GM18498 (cell line): ENCODE measurements at regions not wholly inside any gene's neighbourhood (a gene's known extent, or its start where the extent isn't known, plus 50 kb on each side); places are given as distances from the start of the nearest gene placed in this dataset.
"Not testable (repeated sequence)": the region's sequence is repeated elsewhere in the genome, so short reads cannot be mapped to it uniquely, and the experiment has no call there.

Experiments
- ATAC-seq: cut with Tn5 transposase; IDR thresholded peaks from one replicate; pipeline ENCODE4 v1.9.1; 2021; ENCODE audit warnings: mild to moderate bottlenecking, moderate library complexity; ENCODE audit not compliant: unreplicated experiment

DNA sequence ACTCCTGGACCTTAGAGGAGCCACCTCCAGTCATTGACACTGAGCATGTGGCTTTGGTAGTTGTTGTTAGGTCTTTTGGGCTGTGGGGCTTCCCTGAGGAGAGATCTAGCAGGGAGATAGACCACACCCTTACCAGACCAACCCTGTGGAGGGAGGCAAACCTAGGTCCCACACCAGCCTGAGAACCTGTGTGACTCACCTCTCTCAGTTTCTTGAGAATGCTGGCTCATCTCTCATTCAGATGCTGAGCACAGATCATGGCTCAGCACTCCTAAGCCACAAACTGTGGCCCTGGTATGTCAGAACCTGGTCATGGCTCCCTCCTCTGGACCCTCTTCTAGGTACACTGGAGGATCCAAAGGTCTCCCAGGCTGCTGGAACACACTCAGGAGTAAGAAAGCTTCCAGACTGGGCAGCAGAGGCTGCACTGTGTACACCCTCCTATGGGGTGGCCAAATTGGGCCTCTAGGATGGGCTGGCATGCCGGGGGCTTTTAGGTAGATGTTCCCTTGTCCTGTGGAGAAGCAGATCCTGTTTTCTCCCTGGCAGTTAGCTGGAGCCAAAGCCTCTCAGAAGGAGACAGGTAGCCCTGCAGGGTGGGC, 1294.5 kb downstream of the KHDRBS2 start:
- no peak for ATAC-seq

GRCh38 chr6:60952500-60952899, 1333.5 kb downstream of the KHDRBS2 start:
- no peak for ATAC-seq

GRCh38 chr6:60950221-60950923, 1335.7 kb downstream of the KHDRBS2 start:
- not testable (repeated sequence) for ATAC-seq

DNA sequence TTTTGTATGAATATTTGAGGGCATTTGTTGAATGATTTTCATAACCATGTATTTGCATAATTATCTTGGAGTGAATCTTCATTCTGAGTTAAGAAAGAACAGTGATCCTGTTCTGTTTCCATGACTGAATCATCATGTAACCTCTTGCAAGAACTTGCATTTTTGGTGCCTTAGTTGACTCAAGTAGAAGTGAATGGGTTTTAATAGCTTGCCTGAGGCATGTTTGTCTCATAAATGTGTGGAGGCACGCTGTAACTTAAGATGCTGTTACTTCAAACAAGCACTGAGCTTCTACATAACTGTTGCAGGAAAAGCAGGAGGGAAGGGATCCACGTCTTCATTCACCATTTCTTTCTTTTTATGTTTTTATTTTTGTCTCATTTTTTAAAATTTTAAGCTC, 1338.6 kb downstream of the KHDRBS2 start:
- not testable (repeated sequence) for ATAC-seq

DNA sequence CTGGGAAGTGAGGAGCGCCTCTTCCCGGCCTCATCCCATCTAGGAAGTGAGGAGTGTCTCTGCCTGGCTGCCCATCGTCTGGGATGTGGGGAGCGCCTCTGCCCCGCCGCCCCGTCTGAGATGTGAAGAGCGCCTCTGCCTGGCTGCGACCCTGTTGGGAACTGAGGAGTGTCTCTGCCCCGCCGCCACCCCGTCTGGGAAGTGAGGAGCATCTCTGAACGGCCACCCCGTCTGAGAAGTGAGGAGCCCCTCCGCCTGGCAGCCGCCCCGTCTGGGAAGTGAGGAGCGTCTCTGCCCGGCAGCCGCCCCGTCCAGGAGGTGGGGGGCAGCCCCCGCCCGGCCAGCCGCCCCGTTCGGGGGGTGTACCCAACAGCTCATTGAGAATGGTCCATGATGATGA, 1341.2 kb downstream of the KHDRBS2 start:
- not testable (repeated sequence) for ATAC-seq

DNA sequence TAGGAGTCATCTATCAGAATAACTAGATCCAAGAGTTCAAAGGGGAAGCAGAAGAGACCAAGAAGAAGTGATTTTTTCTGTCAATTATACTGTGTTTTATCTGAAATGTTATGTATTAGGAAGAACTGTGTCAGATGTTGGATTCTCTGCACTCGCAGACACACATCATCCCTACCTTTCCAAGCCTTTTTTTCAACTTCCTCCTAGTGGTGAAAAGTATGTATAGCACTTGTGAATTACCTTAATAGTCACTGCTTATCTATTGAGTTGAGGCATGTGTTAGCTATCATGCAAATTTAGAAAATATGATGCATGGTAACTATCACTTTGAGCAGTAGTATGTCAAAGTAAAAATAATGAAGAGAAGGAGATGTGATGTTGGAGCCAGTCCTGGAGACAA, 1350.1 kb downstream of the KHDRBS2 start:
- not testable (repeated sequence) for ATAC-seq

GRCh38 chr6:60919652-60920051, 1366.4 kb downstream of the KHDRBS2 start:
- ATAC-seq, result not testable (repeated sequence)

DNA sequence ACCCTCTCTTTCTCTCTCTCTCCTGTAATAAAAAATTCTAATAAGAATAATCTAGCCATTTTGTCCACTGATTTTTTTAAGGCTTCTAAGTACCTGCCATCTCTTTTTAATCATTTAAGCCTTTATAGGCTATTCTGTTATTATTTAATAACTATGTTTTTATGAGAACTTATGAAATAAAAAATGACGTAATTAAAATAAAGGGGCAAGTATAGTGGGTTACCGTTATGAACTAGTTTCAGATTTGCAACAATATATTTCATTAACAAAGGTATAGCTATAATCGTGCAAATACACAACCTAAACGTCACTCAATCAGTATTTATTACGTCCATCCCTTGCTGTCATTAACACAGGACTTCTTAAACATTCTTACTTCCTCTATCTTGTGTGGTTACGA, 1382.2 kb downstream of the KHDRBS2 start:
- not testable (repeated sequence) for ATAC-seq

DNA sequence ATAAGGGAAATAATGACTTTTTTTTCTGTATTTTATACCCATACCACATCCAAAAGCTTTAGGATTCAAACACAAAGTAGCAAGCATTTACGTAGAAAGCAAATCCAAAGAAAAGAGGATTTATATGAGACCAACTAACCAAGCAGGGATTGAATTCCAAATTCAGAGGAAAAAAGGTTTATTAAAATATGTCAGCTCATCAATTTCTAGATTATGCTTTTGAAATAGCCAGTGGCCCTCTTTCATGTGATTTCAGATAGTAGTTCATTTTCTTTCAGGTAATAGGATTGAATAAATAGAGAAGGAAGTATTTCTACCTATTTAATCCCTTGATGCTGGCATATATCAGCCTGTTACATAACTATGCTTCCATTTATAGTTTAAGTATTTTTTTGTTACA, 1392.7 kb downstream of the KHDRBS2 start:
- ATAC-seq, result not testable (repeated sequence)

- no peak for ATAC-seq
Measured at GRCh38 chr6:60891606-60892005, 1394.4 kb downstream of the KHDRBS2 start.

DNA sequence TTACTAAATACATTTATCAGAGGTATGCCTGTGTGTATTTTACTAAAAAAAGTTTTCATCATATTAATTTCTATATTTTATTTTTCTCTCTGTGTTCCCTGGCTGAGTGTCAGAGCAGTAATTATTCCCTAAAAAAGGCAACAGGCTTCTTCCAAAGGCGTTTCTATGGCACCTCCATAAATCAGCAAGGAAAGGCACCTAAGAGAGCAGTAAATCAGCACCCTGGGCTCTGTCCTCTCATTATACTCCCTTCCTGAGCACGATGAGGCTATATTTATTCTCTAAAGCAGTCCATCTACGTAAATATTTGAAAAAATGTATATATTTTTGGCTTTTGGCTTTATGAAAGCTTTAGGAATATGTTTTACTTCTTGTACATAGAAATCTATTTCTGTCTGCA, 1408.6 kb downstream of the KHDRBS2 start:
- ATAC-seq, result not testable (repeated sequence)

DNA sequence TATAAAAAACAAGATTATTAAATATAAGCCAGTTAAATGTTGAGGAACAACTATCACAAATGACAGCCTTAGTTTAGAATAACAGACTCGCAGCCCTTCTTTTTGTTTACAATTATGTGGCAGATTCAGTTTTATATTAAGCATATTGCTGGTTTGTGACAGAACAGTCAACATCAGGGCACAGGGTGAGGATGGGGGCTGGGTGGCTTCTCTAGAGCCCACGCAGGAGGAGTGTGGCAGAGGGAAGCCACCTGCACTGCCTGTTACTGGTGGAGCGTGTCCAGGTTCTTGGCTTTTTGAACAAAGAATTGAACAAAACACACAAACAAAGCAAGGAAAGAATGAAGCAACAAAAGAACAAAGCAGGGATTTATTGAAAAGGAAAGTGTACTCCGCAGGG, 1415.2 kb downstream of the KHDRBS2 start:
- not testable (repeated sequence) for ATAC-seq

GRCh38 chr6:60867548-60867947, 1418.5 kb downstream of the KHDRBS2 start:
- no peak for ATAC-seq

GRCh38 chr6:60843175-60843982, 1442.6 kb downstream of the KHDRBS2 start:
- ATAC-seq, result not testable (repeated sequence)

DNA sequence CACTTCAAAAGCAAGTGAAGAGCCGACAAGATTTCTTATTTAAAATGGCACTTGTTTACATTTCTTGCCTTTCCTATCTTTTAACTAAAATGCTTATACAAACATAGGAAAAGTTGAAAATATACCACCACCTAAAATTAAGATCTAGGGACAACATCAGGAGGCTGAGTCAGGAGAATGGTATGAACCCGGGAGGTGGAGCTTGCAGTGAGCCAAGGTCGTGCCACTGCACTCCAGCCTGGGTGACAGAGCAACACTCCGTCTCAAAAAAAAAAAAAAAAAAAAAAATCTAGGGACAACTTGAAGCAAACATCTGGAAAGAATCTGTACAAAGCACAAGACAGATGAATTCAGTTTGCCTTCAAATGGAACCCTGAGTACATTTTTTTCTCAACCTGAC, 1455.3 kb downstream of the KHDRBS2 start:
- ATAC-seq, result not testable (repeated sequence)

DNA sequence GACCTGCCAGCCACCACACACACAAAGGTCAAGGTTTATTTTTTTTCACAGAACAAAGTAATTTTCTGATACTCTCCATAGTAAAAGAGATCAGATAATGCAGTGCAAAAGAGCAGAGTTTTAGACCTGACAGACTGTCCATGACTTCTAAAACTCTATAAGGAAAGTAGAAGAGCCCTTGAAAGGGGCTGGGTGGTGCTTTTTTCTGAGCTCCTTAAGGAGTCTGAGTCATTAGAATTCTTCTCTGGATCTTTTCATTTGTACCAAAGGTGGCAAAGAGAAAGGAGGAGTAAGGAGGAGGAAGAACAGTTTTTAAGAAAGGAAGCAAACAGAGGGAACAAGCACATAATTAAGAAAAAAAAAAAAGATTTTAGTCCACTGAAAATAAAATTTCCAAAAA, 1463.4 kb downstream of the KHDRBS2 start:
- not testable (repeated sequence) for ATAC-seq

DNA sequence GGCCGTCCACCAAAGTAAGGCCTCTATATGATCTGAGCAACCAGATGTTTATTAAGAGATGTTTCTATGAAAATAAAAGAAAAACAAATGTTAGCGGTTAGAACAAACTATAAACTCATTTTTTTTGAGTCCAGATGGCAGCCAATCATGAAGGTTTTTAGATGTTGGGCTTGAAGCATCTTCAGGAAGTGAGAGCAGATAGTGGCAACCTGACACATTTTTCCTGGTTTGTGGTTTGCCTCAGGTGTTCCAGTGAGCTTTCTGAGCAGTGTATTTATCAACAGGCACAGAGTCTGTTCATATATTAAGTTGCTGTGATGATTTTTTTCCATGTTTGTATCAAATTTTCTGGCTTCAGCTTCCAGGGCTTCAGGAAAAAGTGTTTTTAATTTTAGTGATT, 1468.0 kb downstream of the KHDRBS2 start:
- ATAC-seq, result not testable (repeated sequence)

- ATAC-seq, result not testable (repeated sequence)
Measured at GRCh38 chr6:60814784-60815183, 1471.2 kb downstream of the KHDRBS2 start.

GRCh38 chr6:60813897-60814596, 1472.0 kb downstream of the KHDRBS2 start:
- ATAC-seq, result not testable (repeated sequence)

GRCh38 chr6:60810216-60810615, 1475.8 kb downstream of the KHDRBS2 start:
- ATAC-seq, result not testable (repeated sequence)

DNA sequence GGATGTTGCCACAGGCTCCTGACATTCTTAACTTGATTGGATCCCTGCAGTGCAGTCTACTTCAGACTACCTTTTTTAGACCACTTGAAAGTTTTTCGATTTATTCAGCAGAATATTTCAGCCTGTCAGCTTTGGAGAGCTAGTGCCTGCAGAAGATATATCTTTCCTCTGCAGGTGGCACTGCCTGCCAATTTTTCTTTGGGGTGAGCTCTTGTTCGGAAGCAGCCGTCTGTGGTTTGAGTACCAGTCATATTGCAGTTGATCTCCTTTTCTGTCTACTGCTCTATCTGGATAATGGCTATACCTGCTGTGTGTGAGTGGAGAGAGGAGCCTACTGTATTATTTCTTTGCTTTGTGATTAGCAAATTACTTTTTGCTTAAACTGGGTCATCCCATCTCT, 1486.9 kb downstream of the KHDRBS2 start:
- not testable (repeated sequence) for ATAC-seq
